AG04450 (cell line): ENCODE measurements at regions not wholly inside any gene's neighbourhood (a gene's known extent, or its start where the extent isn't known, plus 50 kb on each side); places are given as distances from the start of the nearest gene placed in this dataset.
A peak's percentile ranks its signal among the peaks of the same experiment; 100 is the strongest.

Experiments
- CTCF ChIA-PET: fragments of 300-600, 350-600 bp; formaldehyde crosslinking; extraction: SDS; loops from one replicate; lab custom pipeline; 2022; ENCODE audit warnings: antibody characterized with exemption, inconsistent platforms; lab: Charles Lee
- POLR2A ChIA-PET: fragments of 350-600 bp; formaldehyde crosslinking; extraction: SDS; loops from one replicate; lab custom pipeline; 2021; ENCODE audit warnings: antibody characterized with exemption, inconsistent platforms; lab: Yijun Ruan, JAX
- DNase-seq: peaks from one replicate; pipeline ENCODE4 v3.0.0-alpha.2; 2011; ENCODE audit warnings: low read depth, low spot score
- H3K27ac ChIP-seq: one replicate; pipeline ENCODE4 v1.5.1; 2012; ENCODE audit warnings: low read depth, low read length, control low read depth
- H3K27me3 ChIP-seq: one replicate; pipeline ENCODE4 v1.6.0; 2012; ENCODE audit warnings: low read length; ENCODE audit not compliant: control insufficient read depth, insufficient read depth
- H3K4me3 ChIP-seq: 2 replicates; pipeline ENCODE4 v1.5.1; 2011; ENCODE audit warnings: mild to moderate bottlenecking, low read depth, low read length, control low read depth
- H3K9me3 ChIP-seq: 2 replicates; pipeline ENCODE4 v1.5.1; 2012; ENCODE audit warnings: low read length; ENCODE audit not compliant: control insufficient read depth, insufficient read depth
- TF ChIP-seq, protein P1 (sequence below): IDR thresholded peaks from 2 replicates; pipeline ENCODE4 v1.5.1; 2011; ENCODE audit warnings: low read depth, low read length, control low read depth, inconsistent platforms

DNA sequence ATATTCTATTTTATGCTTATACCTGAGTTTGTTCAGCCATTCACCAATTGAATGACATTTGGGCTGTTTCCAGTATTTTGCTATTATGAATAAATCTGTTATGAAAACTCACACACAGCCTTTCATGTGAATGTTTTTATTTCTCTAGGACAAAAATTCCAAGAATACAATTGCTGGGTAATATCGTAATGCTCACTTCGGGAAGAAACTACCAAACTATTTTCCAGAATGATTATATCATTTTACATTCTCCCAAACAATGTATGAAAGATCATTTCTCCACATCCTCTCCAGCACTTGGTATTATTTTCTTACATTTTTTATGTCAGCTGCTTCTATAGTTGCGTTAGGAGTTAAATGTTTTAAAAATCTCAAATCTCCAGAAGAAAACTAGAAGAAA is 58.3 kb upstream of the LHFPL2 start:
- H3K9me3 ChIP-seq = no peaks in the 10 kb centered on the region; the same call in none of the 2 replicates
- no peak overlapping the region for H3K27ac ChIP-seq
- POLR2A ChIA-PET = no interaction called here
- CTCF ChIA-PET = no interaction called here
- no peak for DNase-seq
- H3K27me3 ChIP-seq = no peaks in the 10 kb centered on the region
- TF ChIP-seq, protein P1, sequence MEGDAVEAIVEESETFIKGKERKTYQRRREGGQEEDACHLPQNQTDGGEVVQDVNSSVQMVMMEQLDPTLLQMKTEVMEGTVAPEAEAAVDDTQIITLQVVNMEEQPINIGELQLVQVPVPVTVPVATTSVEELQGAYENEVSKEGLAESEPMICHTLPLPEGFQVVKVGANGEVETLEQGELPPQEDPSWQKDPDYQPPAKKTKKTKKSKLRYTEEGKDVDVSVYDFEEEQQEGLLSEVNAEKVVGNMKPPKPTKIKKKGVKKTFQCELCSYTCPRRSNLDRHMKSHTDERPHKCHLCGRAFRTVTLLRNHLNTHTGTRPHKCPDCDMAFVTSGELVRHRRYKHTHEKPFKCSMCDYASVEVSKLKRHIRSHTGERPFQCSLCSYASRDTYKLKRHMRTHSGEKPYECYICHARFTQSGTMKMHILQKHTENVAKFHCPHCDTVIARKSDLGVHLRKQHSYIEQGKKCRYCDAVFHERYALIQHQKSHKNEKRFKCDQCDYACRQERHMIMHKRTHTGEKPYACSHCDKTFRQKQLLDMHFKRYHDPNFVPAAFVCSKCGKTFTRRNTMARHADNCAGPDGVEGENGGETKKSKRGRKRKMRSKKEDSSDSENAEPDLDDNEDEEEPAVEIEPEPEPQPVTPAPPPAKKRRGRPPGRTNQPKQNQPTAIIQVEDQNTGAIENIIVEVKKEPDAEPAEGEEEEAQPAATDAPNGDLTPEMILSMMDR = no peak
- no peak overlapping the region for H3K4me3 ChIP-seq

DNA sequence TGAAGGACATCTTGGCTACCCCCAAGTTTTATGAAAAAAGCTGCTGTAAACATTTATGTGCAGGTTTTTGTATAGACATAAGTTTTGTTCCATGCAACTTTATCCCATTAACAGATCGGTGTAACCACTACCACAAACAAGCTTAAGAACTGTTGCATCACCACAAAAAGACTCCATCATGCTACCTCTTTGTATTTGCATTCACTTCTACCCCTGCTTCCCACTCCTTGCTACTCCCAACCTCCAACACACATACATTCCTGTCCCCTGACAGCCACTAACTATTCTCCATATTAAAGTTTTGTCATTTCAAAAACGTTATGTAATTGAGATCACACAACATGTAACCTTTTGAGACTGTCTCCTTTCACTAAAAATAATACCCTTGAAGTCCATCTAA is 57.8 kb upstream of the LHFPL2 start:
- H3K27me3 ChIP-seq = no peaks in the 10 kb centered on the region
- no peak overlapping the region for H3K4me3 ChIP-seq
- H3K9me3 ChIP-seq = no peaks in the 10 kb centered on the region; the same call in none of the 2 replicates
- ChIA-PET POLR2A (no interaction called here), CTCF (no interaction called here)
- TF ChIP-seq, protein P1 = no peak
- H3K27ac ChIP-seq = no peak overlapping the region
- no peak for DNase-seq

DNA sequence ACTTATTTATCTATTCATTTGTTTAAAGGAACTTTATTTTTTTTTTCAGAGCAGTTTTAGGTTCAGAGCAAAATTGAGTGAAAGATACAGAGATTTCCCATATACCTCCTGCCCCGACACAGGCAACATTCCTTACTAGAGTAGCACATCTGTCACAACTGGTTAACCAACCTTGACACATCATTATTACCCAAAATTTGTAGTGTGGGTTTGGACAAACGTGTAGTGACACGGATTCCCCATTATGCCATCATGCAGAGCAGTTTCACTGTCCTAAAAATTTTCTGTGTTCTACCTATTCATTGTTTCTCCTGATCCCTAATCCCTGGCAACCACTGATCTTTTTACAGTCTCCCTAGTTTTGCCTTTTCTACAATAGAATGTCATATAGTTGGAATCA is 57.3 kb upstream of the LHFPL2 start:
- no peaks in the 10 kb centered on the region for H3K27me3 ChIP-seq
- DNase-seq = no peak
- no peaks in the 10 kb centered on the region; the same call in none of the 2 replicates for H3K9me3 ChIP-seq
- POLR2A ChIA-PET = no interaction called here
- TF ChIP-seq, protein P1 = no peak
- no peak overlapping the region for H3K27ac ChIP-seq
- no peak overlapping the region for H3K4me3 ChIP-seq
- CTCF ChIA-PET = no interaction called here

DNA sequence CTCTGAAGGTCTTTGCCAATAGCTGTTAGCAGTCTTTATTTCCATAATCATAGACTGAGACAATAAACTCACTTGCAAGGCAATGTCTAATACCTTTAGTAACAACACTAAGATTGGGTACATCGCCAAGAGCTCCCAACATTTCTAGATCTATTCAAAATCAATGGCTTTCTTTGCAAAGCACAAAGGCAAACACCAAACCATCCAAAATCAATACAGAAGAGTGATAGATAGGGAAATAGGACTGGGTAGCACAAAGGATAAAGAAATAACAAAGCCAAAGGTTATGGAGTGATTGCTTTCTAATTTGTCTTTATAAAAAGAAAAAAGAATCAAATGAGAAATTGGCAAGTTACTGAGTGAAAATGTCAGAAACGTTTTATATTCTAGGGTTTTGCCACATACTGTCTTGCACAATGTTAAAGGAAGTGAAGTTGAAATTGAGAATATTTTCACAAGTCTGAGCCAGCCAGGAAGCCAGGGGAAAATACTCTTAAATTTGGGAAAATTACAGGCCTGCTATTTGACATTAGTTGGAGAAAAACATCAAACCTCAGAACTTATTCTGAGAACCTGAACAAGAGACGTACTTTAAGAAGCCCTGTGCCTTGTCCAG is 53.3 kb upstream of the LHFPL2 start:
- DNase-seq = no peak
- H3K4me3 ChIP-seq = no peak overlapping the region
- ChIA-PET CTCF (interaction anchor here (0.7 kb wide), 1 partner anchor 234 kb away, joined by 3 read pairs; no protein-coding TSS in a partner anchor), POLR2A (no interaction called here)
- TF ChIP-seq, protein P1 = no peak
- H3K9me3 ChIP-seq = no peaks in the 10 kb centered on the region
- H3K27ac ChIP-seq = no peak overlapping the region
- H3K27me3 ChIP-seq = no peaks in the 10 kb centered on the region

DNA sequence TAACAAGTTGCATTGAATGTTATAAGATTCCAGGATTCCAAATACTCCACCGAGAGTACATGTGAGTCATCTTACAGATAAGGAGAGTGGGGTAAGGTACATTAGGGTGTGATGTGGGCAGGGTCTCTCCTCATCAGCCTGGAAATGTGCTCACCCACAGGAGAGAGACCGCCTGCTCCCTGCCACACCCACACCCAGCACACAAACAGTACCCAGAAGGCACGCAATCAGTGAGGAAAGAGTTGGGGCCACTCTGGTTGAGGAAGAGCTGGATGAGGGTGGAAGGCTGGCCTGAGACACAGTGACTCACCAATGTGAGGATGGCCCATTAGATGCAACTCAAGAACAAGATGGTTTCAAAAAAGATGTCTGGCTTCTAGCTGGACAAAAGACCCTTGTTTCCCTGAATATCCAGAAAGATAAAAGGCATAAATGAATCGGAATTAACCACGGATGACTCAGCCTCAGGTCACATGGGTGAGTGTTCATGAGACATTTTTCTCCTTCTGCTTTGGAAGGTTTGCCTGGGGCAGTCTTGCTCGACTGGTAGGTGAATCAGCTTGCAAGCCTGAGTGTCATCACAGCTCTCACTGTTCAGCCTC is 51.1 kb upstream of the LHFPL2 start:
- TF ChIP-seq, protein P1 = no peak
- Histone ChIP-seq H3K27ac (peak overlapping the region; percentile 79), H3K9me3 (peaks cover 3% of the 10 kb centered on the region; the same call in 1 of the 2 replicates), H3K27me3 (no peaks in the 10 kb centered on the region), H3K4me3 (no peak overlapping the region)
- DNase-seq = peak; percentile 74
- CTCF ChIA-PET = interaction anchor here (1.0 kb wide), 1 partner anchor 379 kb away, joined by 3 read pairs; no protein-coding TSS in a partner anchor
- POLR2A ChIA-PET = interaction anchor here (0.6 kb wide), 1 partner anchor 312 kb away, joined by 3 read pairs; no protein-coding TSS in a partner anchor
